Stimulated activated CD4-positive, alpha-beta T cell treated with anti-CD3 and anti-CD28 coated beads, Interleukin-4, amount 100 ng/mL, for 4 hours (primary cell): ENCODE measurements at regions not wholly inside any gene's neighbourhood (a gene's known extent, or its start where the extent isn't known, plus 50 kb on each side); places are given as distances from the start of the nearest gene placed in this dataset.
A peak's percentile ranks its signal among the peaks of the same experiment; 100 is the strongest.
"Not testable (repeated sequence)": the region's sequence is repeated elsewhere in the genome, so short reads cannot be mapped to it uniquely, and the experiment has no call there.

Source experiments
- DNase-seq, 2 experiments: peaks; one replicate each; pipeline ENCODE4 v3.0.0-alpha.2; 2020

DNA sequence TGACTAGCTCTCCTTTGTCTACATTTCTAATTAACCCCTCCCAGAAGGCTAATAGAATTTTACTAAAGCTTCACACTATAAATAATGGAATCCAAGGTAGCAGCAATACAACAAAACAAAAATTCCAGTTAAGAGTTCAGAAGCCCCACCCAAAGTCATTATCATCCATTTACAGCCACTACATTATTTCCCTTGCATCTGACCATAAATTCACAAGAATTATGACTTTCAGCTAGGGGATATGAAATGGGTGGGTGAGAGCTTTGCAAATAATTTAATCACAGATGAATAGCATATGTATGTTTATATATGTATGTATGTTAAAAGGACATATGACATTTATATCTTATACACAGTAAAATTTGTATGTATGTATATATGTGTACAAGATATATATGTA, 65.3 kb upstream of the PTGDR start:
- no peak for DNase-seq

DNA sequence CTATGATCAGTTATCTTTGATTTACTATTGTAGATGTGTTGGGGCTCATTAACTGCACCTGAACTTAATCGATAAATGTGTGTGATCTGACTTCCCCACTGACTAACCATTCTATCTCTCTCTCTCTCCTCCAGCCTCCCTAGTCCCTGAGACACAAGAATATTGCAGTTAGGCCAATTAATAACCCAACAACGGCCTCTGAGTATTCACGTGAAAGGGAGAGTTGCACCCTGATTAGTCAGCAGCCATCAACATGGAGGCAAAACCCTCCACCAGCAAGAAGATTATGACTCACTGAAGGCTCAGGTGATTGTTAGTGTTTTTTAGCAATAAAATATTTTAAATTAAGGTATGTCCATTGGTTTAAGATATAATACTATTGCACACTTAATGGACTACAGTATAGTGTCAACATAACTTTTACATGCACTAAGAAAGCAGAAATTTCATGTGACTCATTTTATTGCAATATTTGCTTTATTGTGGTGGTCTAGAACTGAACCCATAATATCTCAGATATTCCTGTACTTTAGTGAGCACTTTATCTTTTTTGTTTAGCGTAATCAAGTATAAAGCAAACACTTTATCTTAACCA, 77.1 kb upstream of the PTGDR start:
- DNase-seq, result no peak

DNA sequence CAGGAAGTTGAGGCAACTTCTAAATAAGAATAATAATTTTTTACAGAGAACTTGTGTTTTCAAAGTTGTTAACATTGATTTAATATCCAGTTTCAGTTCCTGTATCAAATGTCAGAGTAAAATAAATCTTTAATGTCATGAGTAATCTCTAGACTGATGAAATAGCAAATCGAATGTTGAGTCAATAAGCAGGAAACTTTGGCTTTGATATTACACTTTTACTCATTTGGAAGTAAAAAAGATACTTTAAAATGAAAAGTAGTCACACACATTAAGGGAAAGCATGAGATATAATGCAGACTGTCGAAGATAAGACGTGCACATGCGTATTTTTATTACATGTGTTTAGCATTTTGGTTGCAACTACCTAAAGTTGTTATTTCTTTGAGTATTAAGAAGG, 78.2 kb upstream of the PTGDR start:
- no peak for DNase-seq

DNA sequence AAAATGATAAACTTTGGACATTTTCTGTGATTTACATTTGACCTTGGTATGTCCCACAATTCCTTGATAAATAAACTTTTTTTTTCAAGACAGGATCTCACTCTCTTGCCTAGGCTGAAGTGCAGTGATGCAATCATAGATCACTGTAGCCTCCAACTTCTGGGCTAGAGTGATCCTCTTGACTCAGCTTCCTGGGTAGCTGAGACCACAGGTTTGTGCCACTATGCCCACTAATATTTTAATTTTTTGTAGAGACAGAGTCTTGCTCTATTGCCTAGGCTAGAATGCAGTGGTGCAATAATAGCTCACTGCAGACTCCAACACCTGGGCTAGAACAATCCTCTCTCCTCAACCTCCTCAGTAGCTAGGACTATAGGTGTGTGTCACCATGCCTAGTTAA, 79.1 kb upstream of the PTGDR start:
- DNase-seq, result no peak

DNA sequence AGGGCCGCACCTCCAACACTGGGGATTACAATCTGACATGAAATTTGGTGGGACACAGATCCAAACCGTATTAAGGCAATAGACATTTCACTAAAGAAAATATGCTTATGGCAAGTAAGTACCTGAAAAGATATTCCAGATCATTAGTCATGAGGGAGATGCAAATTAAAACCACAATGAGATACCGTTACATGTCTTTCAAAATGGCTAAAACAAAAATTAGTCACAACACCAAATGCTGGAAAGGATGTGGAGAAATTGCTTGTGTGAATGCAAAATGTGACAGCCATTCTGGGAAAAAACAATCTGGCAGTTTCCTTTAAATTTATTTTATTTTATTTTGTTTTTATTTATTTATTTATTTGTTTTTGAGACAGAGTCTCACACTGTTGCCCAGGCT, 82.3 kb upstream of the PTGDR start:
- no peak for DNase-seq

DNA sequence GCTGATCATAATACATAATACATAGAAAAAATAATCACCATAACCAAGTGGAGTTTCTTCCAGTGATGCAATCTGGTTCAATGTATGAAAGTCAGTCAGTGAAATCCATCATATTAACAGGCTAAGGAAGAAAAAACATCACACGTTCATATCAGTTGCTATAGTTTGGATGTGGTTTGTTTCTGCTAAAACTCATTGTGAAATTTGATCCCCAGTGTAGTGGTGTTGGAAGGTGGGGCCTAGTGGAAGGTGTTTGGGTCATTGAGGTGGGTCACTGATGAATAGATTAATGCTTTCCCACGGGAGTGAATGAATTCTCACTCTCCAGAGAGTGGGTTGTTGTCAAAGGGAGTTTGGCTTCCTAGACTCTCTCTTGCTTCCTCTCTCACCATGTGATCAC, 84.6 kb upstream of the PTGDR start:
- DNase-seq, result no peak

DNA sequence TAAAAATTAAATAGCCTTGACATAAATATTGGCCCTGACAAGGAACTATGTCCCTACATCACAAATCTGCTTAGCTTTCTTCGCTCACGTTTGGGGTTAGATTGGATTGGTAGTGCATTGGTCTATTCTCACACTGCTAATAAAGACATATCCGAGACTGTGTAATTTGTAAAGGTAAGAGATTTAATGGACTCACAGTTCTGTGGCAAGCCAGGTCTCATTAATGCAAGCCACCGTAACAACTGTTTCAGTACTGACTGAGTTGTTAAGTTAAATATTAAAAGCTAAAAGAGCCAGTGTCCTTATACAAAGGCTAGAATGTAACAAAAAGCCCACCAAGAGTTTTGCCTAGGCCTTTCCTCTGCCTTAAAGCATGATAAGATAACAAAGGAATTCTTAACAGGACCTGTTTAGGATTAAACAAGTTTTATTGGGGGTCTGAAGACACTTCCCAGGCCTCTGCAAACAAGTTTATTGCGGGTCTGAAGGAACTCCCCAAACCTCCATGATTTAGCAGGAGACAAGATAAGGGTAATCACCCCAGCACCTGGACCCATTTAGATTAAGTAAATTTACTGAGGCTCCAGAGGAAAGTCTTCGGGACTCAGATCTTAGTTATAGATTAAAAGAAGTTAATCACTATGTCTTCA, 88.2 kb upstream of the PTGDR start:
- DNase-seq, result no peak

DNA sequence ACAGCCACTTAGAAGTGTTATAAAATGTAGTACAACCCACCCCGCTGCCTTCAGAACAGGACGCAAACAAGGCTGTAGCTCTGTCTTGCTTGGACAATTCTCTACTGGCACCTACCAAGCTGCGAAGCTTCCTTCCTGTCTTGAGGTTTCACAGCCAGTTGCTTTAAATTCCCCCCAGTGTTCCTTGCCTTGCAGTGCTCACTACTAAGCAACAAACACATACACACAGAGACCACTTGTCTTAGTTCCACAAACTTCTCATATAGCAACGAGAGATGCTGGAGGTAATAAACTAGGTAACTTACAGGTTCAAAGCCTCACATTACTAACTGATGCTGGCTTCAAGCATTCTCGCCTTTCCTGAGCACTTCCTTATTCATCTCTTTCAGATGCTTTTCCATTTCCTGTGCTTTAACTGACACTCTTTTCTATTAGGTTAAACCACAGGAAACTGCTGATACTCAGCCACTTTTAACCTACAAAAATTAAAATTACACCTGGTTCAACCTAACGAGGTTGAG, 91.5 kb upstream of the PTGDR start:
- peak in 1 of 2 experiments; percentile 19 for DNase-seq

DNA sequence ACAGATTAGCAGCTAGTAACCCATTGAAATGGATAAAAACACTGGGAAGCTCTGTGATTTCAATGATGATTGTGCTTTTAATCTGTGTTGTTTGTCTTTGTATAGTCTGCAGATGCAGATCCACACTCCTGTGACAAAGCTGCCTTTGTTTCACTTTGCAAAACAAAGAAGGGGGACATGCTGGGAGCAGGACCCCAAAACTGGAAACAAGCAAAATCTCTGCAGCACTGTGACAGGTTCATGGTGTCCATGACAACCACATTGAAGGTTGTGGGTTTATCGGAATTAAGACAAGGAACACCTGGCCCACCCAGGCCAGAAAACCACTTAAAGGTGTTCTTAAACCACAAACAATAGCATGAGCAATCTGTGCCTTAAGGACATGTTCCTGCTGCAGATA, 95.6 kb upstream of the PTGDR start:
- not testable (repeated sequence) for DNase-seq

DNA sequence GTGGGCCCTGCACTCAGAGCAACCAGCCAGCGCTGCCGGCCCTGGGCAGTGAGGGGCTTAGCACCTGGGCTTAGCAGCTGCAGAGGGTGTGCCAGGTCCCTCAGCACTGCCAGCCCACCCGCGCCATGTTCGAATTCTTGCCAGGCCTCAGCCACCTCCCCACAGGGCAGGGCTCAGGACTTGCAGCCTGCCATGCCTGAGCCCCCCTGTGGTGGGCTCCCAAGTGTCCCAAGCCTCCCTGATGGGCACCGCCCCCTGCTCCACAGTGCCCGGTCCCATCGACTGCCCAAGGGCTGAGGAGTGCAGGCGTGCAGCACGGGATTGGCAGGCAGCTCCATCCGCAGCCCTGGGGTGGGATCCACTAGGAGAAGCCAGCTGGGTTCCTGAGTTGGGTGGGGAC, 98.0 kb upstream of the NID2 start:
- no peak for DNase-seq

DNA sequence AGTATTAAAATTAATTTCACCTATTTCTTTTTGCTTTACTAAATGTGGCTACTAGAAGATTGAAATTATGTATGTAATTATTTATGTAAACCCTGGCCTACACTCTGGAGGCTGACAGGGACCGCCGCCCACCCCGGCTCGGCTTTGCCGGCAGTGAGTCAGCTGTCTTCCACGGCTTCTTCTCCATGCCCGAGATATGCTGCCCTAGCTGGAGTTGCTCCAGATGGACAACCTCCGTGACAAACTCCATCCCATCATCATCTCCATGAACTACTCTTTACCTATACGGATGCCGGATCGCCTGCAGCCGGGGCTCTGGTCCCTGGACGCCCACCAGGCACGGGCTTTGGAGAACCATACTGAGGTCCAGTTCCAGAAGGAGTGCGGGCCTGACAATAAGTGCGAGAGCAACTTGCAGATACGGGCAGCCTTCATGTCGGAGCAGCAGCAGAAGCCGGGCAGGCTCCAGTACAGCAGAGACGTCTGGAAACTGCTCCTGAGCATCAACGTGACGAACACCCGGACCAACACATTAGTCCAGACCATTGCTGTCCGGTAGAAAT, 86.9 kb upstream of the NID2 start:
- DNase-seq, result no peak

DNA sequence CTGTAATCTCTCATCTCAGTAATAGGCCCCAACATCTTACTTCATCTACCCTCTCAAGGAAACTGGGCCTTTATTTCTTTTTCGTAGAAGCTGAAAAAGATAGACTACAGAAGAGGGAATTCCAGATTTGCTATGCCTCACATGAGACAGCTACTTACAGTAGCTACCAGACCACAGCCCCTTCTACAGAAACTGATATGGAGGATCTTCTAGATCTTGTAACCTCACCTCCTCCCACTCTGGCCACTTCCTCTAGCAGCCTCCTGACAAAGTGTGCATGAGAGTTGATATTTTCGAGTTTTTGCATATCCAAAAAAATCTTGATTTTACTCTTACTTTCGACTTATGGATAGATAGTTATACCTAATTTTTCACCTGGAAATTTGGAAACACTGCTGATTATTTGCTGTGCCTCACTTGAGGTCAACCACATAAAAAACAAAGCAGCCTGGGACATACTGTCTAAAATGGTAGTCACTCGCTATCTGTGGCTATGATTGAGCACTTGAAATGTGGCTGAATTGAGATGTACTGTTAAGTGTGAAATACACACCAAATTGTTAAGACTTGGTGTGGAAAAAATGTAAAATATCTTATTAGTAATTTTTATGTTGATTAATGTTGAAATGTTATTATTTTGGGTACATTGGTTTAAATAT, 86.3 kb upstream of the NID2 start:
- DNase-seq, result no peak

DNA sequence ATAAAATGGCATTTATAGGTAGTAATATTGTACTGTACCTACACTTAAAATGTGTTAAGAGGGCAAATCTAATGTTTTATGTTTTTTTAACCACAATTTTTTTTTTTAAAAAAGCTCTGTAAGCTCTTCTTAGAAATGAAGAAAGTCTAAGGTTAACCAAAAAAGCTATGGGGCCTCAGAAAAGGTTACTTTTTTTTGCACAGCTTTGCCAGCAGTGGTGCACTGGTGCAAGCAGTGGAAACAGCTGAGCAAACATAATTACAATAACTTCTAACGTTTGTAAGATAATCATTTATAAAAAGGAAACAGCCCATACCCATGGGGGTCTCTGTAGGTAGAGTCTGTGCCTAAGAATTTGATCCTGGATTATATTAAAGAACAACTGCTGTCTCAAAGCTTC, 85.1 kb upstream of the NID2 start:
- DNase-seq, result no peak

DNA sequence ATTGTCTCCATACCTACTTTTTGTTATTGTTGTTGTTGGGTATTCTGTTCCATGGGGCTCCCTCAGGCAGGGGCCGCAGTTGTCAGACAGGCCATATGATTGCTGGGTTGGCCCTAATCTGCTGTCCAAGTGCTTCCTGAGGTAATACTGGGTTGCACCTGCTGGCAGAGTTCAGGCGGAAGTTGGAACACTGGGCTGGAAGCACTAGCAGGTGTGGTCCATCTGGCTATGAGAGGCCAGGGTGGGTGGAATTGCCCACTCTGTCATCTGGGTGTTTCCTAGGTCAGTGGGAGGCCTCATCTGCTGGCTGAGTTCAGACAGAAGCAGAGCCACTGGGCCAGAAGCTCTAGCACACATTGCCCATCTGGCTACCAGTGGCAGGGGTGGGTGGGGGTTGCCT, 81.3 kb upstream of the NID2 start:
- DNase-seq, result no peak

DNA sequence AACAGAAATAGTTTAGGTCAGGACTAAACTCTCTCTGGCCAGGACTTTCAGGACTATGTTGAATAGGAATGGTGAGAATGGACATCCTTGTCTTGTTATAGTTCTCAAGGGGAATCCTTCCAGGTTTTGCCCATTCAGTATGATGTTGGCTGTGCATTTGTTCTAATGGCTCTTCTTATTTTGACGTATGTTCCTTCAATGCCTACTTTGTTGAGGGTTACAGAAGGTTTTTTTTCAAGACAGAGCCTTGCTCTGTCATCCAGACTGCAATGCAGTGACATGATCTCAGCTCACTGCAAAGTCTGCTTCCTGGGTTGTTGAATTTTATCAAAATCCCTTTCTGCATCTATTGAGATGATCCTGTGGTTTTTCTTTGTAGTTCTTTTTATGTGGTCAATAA, 79.5 kb upstream of the NID2 start:
- DNase-seq, result no peak

DNA sequence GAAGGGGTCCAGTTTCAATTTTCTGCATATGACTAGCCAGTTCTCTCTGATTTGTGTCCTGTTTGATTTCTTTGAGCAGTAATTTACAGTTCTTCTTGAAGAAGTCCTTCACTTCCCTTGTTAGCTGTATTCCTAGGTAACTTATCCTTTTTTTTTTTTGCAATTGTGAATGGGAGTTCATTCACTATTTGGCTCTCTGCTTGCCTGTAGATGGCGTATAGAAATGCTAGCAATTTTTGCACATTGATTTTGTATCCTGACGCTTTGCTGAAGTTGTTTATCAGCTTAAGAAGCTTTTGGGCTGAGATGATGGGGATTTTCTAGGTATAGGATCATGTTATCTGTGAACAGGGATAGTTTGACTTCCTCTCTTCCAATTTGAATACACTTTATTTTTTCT, 77.6 kb upstream of the NID2 start:
- DNase-seq, result no peak

DNA sequence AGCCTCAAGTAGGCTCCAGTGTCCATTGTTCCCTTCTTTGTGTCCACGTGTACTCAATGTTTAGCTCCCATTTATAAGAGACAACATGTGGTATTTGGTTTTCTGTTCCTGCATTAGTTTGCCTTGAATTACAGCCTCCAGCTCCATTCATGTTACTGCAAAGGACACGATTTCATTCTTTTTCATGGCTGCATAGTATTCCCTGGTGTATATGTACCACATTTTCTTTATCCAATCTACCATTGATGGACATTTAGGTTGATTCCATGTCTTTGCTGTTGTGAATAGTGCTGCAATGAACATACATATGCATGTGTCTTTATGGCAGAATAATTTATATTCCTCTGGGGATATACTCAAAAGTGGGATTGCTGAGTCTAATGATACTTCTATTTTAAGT, 75.2 kb upstream of the NID2 start:
- not testable (repeated sequence) for DNase-seq

DNA sequence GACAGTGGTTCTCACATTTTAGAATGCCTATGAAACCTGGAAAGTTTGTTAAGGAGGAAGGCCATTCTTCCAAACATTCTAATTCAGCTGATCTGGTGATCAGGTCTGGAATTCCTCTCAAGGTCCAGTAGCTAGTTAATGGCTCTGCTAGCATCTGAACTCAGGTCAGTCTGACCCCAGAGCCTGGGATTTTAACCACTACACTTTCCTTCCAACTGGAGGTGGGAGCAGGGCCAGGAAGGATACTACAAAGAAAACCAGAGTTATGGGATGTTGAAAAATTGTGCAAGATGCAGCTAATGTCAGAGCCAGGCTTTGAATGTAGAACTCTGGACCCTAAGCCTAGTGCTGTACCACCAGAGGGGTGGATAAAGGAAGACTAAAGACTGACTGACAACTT, 73.6 kb upstream of the NID2 start:
- DNase-seq, result no peak

DNA sequence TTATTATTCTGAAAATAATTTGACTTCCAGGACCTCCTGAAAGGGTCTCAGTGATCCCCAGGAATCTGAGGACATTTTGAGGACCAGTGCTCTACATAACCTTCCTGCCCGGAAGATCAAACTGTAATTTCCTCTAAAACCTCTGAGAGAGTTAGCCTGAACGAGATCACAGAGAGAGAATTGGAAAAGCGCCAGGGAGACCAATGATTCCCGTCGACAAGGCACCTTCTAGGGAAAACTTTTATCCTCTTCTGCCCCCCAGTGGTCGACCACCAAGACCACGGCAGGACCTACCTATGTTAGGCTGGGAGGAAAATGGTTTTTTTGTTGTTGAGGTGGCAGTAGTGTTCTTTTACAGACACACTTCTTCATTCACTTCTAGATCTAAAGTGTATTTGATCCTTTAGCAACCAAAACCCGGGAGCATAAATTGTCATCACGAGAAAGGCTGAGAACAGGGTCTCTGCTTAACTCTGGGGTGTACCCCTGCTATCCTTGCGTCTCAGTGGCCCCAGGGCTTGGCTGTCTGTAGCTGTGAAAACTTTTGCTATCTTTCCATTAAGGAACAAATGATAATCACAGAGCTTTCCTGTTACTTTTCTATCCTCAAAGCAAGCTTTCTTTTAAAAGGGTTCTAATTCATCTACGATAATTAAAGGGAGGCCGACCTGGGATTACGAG, 62.9 kb upstream of the NID2 start:
- peak in 1 of 2 experiments; percentile 26 for DNase-seq

DNA sequence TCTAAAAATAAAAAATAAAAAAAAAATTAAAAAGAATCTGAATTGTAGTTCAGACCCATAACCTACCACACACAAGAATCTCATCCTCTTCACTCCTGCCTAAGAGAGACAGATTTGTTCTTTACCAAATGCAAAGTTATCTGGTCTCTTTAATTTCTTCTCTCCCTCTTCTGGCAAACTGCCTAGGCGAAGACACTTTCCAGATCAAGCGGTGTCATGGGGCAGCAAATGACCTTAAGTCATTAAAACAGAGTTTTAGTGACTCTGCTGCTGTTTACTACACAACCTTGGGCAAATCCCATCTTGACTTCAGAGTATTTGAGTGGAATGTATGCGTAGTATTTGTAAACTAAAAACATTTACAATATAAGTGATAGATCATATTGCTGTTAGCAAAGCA, 60.9 kb upstream of the NID2 start:
- no peak for DNase-seq

DNA sequence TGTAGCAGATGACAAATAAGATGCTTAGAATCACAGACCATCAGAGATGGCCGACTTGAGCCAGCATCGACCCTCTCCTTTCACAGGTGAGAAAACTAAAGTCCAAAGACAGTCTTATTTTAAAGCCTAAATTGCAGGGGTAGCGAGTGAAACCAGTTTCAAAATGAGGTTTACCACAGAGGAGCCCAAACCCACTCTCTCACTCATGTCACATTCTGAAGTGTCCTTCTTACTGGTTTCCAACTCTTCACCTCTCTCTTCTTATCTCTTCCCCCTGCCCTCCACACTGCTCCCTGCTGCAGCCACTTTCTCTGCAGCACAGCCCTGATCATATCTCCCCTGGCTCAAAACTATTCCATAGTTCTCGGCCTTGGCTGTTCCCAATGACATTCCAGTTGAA, 57.0 kb upstream of the NID2 start:
- no peak for DNase-seq

DNA sequence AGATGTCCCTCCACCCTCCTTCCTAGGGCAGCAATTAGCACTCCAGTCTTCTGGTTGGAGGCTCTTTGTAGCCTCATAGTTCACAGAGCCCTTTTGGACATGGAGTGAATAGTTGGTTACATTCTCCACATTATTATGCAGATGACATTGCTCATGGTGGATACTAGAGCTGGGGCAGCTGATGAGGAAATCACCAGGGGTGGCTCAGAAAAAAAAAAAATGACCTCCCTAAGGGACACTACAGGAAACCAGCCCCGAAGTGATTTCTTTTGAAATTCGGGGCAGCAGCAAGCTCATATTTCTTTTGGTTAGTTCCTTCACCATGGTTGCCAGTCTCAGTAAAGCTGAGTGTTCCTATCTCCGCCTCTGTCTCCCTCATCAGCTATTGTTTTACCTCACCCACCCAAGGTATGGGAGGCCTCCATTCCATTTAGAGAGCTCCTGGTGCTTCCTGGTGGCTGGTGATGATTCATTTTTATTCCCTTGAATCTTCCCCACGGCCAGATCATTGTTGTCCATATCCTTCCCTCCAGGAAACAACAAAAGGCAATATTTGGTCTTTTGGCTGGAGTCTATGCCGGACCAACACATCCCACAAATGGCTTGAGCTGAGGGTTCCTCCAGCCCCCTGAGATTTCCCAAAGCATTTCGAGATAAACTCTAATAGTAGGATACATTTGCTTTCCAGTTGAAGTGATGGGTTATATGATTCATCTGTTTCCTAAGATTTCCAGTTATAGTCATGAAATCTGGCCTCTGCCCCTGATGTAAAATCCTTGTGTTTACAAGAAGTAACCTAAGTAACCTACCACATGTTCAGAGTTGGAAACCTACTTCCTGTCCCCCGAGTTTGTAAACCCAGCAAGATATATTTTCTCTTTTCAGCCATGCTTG, 56.2 kb upstream of the NID2 start:
- DNase-seq, result no peak

DNA sequence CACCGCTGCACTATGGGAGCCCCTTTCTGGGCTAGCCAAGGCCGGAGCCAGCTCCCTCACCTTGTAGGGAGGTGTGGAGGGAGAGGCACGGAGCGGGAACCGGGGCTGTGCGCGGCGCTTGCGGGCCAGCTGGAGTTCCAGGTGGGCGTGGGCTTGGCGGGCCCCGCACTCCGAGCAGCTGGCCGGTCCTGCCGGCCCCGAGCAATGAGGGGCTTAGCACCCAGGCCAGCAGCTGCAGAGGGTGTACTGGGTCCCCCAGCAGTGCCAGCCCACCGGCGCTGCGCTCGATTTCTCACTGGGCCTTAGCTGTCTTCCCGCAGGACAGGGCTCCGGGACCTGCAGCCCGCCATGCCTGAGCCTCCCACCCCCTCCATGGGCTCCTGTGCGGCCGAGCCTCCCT, 53.3 kb upstream of the NID2 start:
- not testable (repeated sequence) for DNase-seq
